Thoracic aorta (tissue), 2 donors: ENCODE measurements at regions not wholly inside any gene's neighbourhood (a gene's known extent, or its start where the extent isn't known, plus 50 kb on each side); places are given as distances from the start of the nearest gene placed in this dataset.

ENCODE experiments used
- ATAC-seq: fragments of 150-250 bp; one replicate; pipeline ENCODE4 v1.8.0; 2017; ENCODE audit warnings: low read depth; ENCODE audit not compliant: insufficient number of reproducible peaks, low FRiP score
- DNase-seq: peaks from one replicate; pipeline ENCODE4 v3.0.0-alpha.2; 2020; ENCODE audit warnings: low spot score
- H3K27ac ChIP-seq, 2 donors: fragments of 200-600 bp; sonication (generic); 1 replicate in 1 of 2; 2 replicates in 1 of 2; pipeline ENCODE4 v1.5.1; 2016; ENCODE audit warnings: mild to moderate bottlenecking in 2 of 2, moderate library complexity in 2 of 2
- H3K27me3 ChIP-seq: fragments of 200-600 bp; sonication (generic); replicated peaks from 2 replicates; pipeline ENCODE4 v1.6.0; 2016; ENCODE audit warnings: mild to moderate bottlenecking; ENCODE audit not compliant: insufficient read depth
- H3K36me3 ChIP-seq: fragments of 200-600 bp; sonication (generic); one replicate; pipeline ENCODE4 v1.5.1; 2016
- H3K4me1 ChIP-seq, 2 donors: fragments of 200-600 bp; sonication (generic); 1 replicate in 1 of 2; 2 replicates in 1 of 2; pipeline versions ENCODE4 v1.5.1 to v1.6.0; 2016; ENCODE audit warnings: low read depth in 2 of 2, mild to moderate bottlenecking in 1 of 2; ENCODE audit not compliant: control insufficient read depth in 1 of 2
- H3K4me3 ChIP-seq: fragments of 200-600 bp; sonication (generic); 2 replicates; pipeline ENCODE4 v1.5.1; 2016; ENCODE audit warnings: mild to moderate bottlenecking
- H3K9me3 ChIP-seq: fragments of 200-600 bp; sonication (generic); 2 replicates; pipeline ENCODE4 v1.5.1; 2016
- TF ChIP-seq, protein P1 (sequence below): fragments of 200-600 bp; sonication (generic); IDR thresholded peaks from one replicate; pipeline ENCODE4 v1.5.1; 2019; ENCODE audit warnings: antibody characterized with exemption

DNA sequence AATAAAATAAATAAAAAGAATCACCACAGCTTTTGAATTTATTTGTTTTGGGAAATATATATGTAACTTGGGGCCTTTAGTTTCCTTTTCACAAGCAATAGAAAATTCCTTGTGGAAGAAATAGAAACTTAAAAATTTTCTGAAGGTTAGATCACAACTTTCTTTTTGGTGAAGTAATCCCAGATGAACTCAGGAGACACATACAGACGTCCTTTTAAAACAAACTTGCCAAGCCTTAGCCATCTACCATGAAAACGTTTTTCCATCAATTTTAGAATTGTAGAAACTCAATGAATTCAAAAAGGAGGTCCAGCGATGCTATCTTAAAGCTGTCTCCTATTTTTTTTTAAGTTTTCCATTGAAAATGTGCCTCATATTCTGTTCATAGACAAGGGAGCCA lies 225.6 kb downstream of the ASXL3 start:
- H3K4me3 ChIP-seq, result no peak overlapping the region
- H3K27me3 ChIP-seq, result no peaks in the 10 kb centered on the region
- no peaks in the 10 kb centered on the region for H3K36me3 ChIP-seq
- H3K4me1 ChIP-seq, result no peaks in the 10 kb centered on the region
- TF ChIP-seq, protein P1, sequence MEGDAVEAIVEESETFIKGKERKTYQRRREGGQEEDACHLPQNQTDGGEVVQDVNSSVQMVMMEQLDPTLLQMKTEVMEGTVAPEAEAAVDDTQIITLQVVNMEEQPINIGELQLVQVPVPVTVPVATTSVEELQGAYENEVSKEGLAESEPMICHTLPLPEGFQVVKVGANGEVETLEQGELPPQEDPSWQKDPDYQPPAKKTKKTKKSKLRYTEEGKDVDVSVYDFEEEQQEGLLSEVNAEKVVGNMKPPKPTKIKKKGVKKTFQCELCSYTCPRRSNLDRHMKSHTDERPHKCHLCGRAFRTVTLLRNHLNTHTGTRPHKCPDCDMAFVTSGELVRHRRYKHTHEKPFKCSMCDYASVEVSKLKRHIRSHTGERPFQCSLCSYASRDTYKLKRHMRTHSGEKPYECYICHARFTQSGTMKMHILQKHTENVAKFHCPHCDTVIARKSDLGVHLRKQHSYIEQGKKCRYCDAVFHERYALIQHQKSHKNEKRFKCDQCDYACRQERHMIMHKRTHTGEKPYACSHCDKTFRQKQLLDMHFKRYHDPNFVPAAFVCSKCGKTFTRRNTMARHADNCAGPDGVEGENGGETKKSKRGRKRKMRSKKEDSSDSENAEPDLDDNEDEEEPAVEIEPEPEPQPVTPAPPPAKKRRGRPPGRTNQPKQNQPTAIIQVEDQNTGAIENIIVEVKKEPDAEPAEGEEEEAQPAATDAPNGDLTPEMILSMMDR, result no peak
- no peak overlapping the region for H3K27ac ChIP-seq
- ATAC-seq (no peak), DNase-seq (no peak)
- H3K9me3 ChIP-seq, result no peaks in the 10 kb centered on the region

DNA sequence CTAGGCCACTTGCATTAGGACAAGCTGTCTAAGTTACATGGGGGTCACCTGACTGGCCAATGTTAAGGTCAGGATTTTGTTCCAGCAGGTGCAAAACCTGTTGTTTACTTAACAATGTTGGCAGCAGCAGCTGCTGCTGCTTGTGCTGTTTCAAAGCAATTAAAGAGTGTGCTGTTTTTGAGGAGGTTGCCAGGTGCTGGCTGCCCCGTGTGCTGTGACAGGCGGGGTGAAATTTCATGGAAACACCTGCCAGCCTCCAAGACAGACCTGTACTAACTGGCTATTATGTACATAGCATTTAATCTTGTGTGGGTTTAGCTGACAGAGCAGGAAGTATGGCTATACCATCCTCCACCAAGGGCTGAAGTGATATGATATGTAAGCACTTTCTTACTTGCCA lies 224.9 kb downstream of the ASXL3 start:
- ATAC-seq, result no peak

More for the DNA sequence above, 224.9 kb downstream of the ASXL3 start:
- Histone ChIP-seq H3K27me3 (no peaks in the 10 kb centered on the region), H3K4me1 (no peaks in the 10 kb centered on the region), H3K27ac (no peak overlapping the region), H3K9me3 (no peaks in the 10 kb centered on the region), H3K4me3 (no peak overlapping the region), H3K36me3 (no peaks in the 10 kb centered on the region)
- TF ChIP-seq, protein P1, result no peak
- DNase-seq, result no peak
